Tibial nerve (tissue), 4 donors: ENCODE measurements at regions not wholly inside any gene's neighbourhood (a gene's known extent, or its start where the extent isn't known, plus 50 kb on each side); places are given as distances from the start of the nearest gene placed in this dataset.

Source experiments
- DNase-seq, 2 donors: peaks; one replicate each; pipeline ENCODE4 v3.0.0-alpha.2; 2019; ENCODE audit warnings: low spot score in 2 of 2
- H3K27ac ChIP-seq, 4 donors: fragments of 200-600 bp; sonication (generic) in 3 of 4; one replicate each; pipeline ENCODE4 v1.5.1; 2017 to 2019; ENCODE audit warnings: mild to moderate bottlenecking in 1 of 4
- H3K27me3 ChIP-seq, 2 donors: fragments of 200-600 bp; sonication (generic) in 1 of 2; one replicate each; pipeline versions ENCODE4 v1.5.1 to v1.6.0; 2017 to 2019
- H3K36me3 ChIP-seq, 3 donors: fragments of 200-600 bp; sonication (generic); one replicate each; pipeline ENCODE4 v1.5.1; 2018 to 2019
- H3K4me1 ChIP-seq, 4 donors: fragments of 200-600 bp; sonication (generic) in 3 of 4; one replicate each; pipeline ENCODE4 v1.5.1; 2017 to 2019
- H3K4me3 ChIP-seq, 4 donors: fragments of 200-600 bp; sonication (generic) in 3 of 4; one replicate each; pipeline ENCODE4 v1.5.1; 2017 to 2019; ENCODE audit warnings: mild to moderate bottlenecking in 1 of 4, moderate library complexity in 1 of 4
- H3K9me3 ChIP-seq, 4 donors: fragments of 200-600 bp; sonication (generic) in 3 of 4; one replicate each; pipeline ENCODE4 v1.5.1; 2017 to 2019
- CTCF ChIP-seq, 5 experiments: fragments of 200-600 bp in 3 of 5; fragments of 450-650 bp in 2 of 5; sonication (generic) in 3 of 5; IDR thresholded peaks; one replicate each; pipeline ENCODE4 v1.5.1; 2016 to 2019; ENCODE audit warnings: antibody characterized with exemption in 5 of 5, mild to moderate bottlenecking in 3 of 5, moderate library complexity in 2 of 5
- EP300 ChIP-seq, 2 donors: sonication (generic); formaldehyde crosslinking; IDR thresholded peaks; one replicate each; pipeline ENCODE4 v1.6.1; 2017; ENCODE audit warnings: antibody characterized with exemption in 2 of 2, mild to moderate bottlenecking in 1 of 2
- POLR2A ChIP-seq, 2 donors: fragments of 450-650 bp; IDR thresholded peaks; one replicate each; pipeline ENCODE4 v1.6.1; 2017; ENCODE audit warnings: antibody characterized with exemption in 2 of 2, mild to moderate bottlenecking in 2 of 2, moderate library complexity in 2 of 2
- WGBS, 2 donors: methylation state at CpG; one replicate each; pipeline ENCODE4 v1.1.5; 2018; 5-methylcytosine and 5-hydroxymethylcytosine counted together

- Histone ChIP-seq H3K36me3 (no peaks in the 10 kb centered on the region), H3K4me3 (no peak overlapping the region), H3K9me3 (no peaks in the 10 kb centered on the region), H3K27me3 (no peaks in the 10 kb centered on the region), H3K4me1 (no peaks in the 10 kb centered on the region), H3K27ac (no peak overlapping the region)
- no peak for DNase-seq
- TF ChIP-seq CTCF (IDR thresholded peaks at IDR 0.05) (no peak), POLR2A (IDR thresholded peaks at IDR 0.05) (no peak), EP300 (IDR thresholded peaks at IDR 0.05) (no peak)
- 83 to 94% methylated on average over 1 of the region's 1 CpG for WGBS, 2 donors
These were observed 797.8 kb downstream of the EFNB2 start for GRCh38 chr13:105737688-105738087.

GRCh38 chr13:105735281-105735680, 800.2 kb downstream of the EFNB2 start:
- Histone ChIP-seq H3K4me3 (no peak overlapping the region), H3K4me1 (no peaks in the 10 kb centered on the region), H3K27me3 (no peaks in the 10 kb centered on the region), H3K27ac (no peak overlapping the region), H3K36me3 (no peaks in the 10 kb centered on the region), H3K9me3 (no peaks in the 10 kb centered on the region)
- DNase-seq, result no peak
- WGBS, 2 donors, result 48 to 50% methylated on average over 1 of the region's 1 CpG
- TF ChIP-seq CTCF (IDR thresholded peaks at IDR 0.05), result no peak

DNA sequence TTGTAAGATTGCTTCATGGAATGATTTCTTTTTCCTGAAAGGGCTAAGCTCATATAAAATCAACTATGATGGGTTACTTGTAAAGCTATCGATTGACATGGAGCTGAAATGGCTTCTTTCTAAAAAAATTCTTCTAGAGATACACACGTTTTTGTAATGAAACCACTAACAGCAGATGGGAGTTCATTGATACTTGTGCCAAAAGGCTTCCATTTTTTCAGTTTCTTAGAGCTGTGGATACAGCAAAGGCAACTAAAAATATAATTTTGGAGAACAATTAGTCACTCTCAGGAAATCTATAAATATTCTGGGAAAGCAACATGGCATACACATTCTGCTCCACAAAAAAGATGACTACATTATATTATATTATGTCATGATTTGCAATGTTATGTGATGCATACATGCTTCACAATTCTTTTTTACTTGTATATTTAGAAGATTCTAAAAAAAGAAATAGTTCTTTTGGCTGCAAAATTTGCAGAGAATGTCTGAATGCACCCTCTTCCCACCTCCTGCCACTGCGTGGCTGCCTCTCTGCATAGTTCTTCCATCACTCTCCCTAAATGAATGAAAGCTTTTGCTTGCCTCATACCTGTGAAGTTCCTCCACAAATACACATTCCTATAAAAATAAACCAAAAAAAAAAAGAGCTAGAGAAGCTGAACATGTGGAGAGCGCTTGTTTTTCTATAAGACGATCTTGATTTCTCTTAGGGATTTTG, 802.5 kb downstream of the EFNB2 start:
- no peaks in the 10 kb centered on the region for H3K36me3 ChIP-seq
- no peak overlapping the region for H3K27ac ChIP-seq
- 74 to 79% methylated on average over 5 of the region's 5 CpGs for WGBS, 2 donors
- H3K27me3 ChIP-seq, result no peaks in the 10 kb centered on the region
- no peaks in the 10 kb centered on the region for H3K9me3 ChIP-seq
- no peak overlapping the region for H3K4me3 ChIP-seq
- H3K4me1 ChIP-seq, result no peaks in the 10 kb centered on the region
- no peak for DNase-seq
- TF ChIP-seq CTCF (IDR thresholded peaks at IDR 0.05) (no peak), POLR2A (IDR thresholded peaks at IDR 0.05) (no peak), EP300 (IDR thresholded peaks at IDR 0.05) (no peak)

- Histone ChIP-seq H3K36me3 (no peaks in the 10 kb centered on the region), H3K9me3 (no peaks in the 10 kb centered on the region), H3K4me3 (no peak overlapping the region), H3K4me1 (no peaks in the 10 kb centered on the region), H3K27ac (no peak overlapping the region), H3K27me3 (no peaks in the 10 kb centered on the region)
- TF ChIP-seq EP300 (IDR thresholded peaks at IDR 0.05) (no peak), POLR2A (IDR thresholded peaks at IDR 0.05) (no peak), CTCF (IDR thresholded peaks at IDR 0.05) (no peak)
- DNase-seq, result no peak
- WGBS, 2 donors, result 93% methylated on average over 8 of the region's 8 CpGs
These were observed 809.6 kb downstream of the EFNB2 start for GRCh38 chr13:105725887-105726286.

DNA sequence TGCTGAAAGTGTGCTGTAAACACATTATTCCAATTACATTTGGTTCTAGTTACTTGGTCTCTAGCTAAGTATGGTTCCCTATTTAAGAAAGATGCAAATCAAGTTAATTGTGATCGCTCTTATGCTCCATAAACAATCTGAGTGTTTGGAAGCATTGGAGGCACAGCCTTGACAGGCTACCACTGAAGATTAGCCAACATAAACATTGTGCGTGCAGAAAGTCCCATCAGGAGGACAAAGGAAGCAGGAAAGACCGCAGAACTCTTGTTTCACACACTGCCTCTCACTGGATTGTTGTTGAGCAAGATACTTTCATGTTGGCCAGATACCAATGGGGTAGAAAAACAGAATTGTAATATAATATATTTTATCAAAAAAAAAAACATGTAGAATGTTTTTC, 814.4 kb downstream of the EFNB2 start:
- Histone ChIP-seq H3K36me3 (no peaks in the 10 kb centered on the region), H3K27ac (no peak overlapping the region), H3K27me3 (no peaks in the 10 kb centered on the region), H3K9me3 (no peaks in the 10 kb centered on the region), H3K4me1 (no peaks in the 10 kb centered on the region), H3K4me3 (no peak overlapping the region)
- DNase-seq, result no peak
- TF ChIP-seq EP300 (IDR thresholded peaks at IDR 0.05) (no peak), CTCF (IDR thresholded peaks at IDR 0.05) (no peak), POLR2A (IDR thresholded peaks at IDR 0.05) (no peak)
- WGBS, 2 donors, result 31 to 51% methylated on average over 3 of the region's 3 CpGs
